Neural cell (in vitro differentiated cells): ENCODE measurements at regions not wholly inside any gene's neighbourhood (a gene's known extent, or its start where the extent isn't known, plus 50 kb on each side); places are given as distances from the start of the nearest gene placed in this dataset.

Source experiments
- EZH2 ChIP-seq: fragments of 200-600, 300-800 bp; shearing (Covaris generic), sonication (generic); IDR thresholded peaks from 2 replicates; pipeline ENCODE4 v1.6.1; 2014; ENCODE audit warnings: antibody characterized with exemption, low read length, borderline replicate concordance, mild to moderate bottlenecking; ENCODE audit not compliant: insufficient read depth, poor library complexity, severe bottlenecking
- RAD21 ChIP-seq: fragments of 450-650 bp; conservative IDR thresholded peaks from 2 replicates; pipeline ENCODE4 v1.6.1; 2014; ENCODE audit warnings: antibody characterized with exemption, mild to moderate bottlenecking, moderate library complexity
- TF ChIP-seq, protein P1 (sequence below): fragments of 450-650 bp; IDR thresholded peaks from 2 replicates; pipeline ENCODE4 v1.5.1; 2014; ENCODE audit warnings: antibody characterized with exemption, mild to moderate bottlenecking, moderate library complexity; ENCODE audit not compliant: poor library complexity, severe bottlenecking

DNA sequence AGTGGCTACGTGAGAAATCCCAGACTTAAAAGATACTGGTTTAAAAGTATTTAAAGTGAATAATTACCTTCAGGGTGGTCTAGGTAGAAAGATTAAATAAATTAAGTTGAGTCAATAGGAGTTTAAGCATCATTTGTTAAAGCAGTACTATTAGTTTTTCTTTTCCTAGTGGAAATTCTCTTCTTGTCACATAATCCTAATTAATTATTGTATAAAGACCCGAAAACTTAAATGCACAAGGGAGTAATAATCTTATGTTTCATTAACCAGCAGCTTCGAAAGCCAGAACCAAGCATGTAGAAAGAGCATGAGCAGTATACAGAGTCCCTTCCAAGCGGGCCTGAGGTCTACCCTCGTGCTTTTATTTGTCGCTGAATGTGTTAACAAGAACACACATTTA lies 90.2 kb upstream of the SKOR2 start:
- TF ChIP-seq, protein P1, sequence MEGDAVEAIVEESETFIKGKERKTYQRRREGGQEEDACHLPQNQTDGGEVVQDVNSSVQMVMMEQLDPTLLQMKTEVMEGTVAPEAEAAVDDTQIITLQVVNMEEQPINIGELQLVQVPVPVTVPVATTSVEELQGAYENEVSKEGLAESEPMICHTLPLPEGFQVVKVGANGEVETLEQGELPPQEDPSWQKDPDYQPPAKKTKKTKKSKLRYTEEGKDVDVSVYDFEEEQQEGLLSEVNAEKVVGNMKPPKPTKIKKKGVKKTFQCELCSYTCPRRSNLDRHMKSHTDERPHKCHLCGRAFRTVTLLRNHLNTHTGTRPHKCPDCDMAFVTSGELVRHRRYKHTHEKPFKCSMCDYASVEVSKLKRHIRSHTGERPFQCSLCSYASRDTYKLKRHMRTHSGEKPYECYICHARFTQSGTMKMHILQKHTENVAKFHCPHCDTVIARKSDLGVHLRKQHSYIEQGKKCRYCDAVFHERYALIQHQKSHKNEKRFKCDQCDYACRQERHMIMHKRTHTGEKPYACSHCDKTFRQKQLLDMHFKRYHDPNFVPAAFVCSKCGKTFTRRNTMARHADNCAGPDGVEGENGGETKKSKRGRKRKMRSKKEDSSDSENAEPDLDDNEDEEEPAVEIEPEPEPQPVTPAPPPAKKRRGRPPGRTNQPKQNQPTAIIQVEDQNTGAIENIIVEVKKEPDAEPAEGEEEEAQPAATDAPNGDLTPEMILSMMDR: no peak
- TF ChIP-seq RAD21 (no peak), EZH2 (no peak)
